H1 (cell line): ENCODE measurements at regions not wholly inside any gene's neighbourhood (a gene's known extent, or its start where the extent isn't known, plus 50 kb on each side); places are given as distances from the start of the nearest gene placed in this dataset.

Source experiments
- EZH2 ChIP-seq: fragments of 200-600 bp; sonication (generic); IDR thresholded peaks from 2 replicates; pipeline ENCODE4 v1.7.1; 2012; ENCODE audit warnings: low read depth, mild to moderate bottlenecking, moderate library complexity, low read length, inconsistent platforms; ENCODE audit not compliant: severe bottlenecking
- KDM4A ChIP-seq: IDR thresholded peaks from one replicate; pipeline ENCODE4 v1.7.1; 2012; ENCODE audit warnings: low read depth, mild to moderate bottlenecking, moderate library complexity, low read length, inconsistent platforms; ENCODE audit not compliant: severe bottlenecking

GRCh38 chr7:3135626-3136025 lies 92.0 kb upstream of the CARD11 start (continued):
- TF ChIP-seq KDM4A (no peak), EZH2 (no peak)
